ENCODE measurements at regions not wholly inside any gene's neighbourhood (a gene's known extent, or its start where the extent isn't known, plus 50 kb on each side); places are given as distances from the start of the nearest gene placed in this dataset.

DNA sequence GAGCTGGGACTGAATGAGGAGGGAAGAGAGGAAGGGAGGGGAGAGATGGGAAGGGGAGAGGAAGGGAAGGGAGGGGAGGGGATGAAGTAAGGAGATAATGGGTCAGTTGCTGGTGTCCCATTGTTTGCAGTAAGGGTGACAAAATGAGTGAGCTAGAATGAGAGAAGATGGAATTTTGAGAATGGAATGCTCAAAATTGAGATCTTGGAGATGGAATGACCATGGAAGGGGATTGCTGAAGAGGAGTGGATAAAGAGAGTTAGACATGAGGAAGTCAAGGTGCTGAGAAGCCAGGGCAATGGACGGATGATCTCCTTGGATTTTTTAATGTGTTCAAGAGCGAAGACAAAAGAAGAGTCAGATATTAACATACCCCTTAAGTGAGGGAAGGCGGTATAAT, 80.5 kb upstream of the SSTR4 start:
- Histone ChIP-seq H3F3A (ENCODE audit: insufficient read depth, low read length, poor library complexity, severe bottlenecking) (no peaks in the 10 kb centered on the region), H3K4me3 (ENCODE audit: low read length) (no peak overlapping the region), H3K9me3 (ENCODE audit: low read length) (no peaks in the 10 kb centered on the region), H3K27ac (ENCODE audit: low read length) (no peak overlapping the region), H4K20me1 (ENCODE audit: insufficient read depth) (no peaks in the 10 kb centered on the region), H3K79me2 (replicated peaks; ENCODE audit: insufficient read depth, low read length) (no peaks in the 10 kb centered on the region), H3K9me2 (ENCODE audit: insufficient read depth, low read length) (no peaks in the 10 kb centered on the region), H3K36me3 (ENCODE audit: insufficient read depth, low read length) (no peaks in the 10 kb centered on the region), H3K9ac (ENCODE audit: low read length) (no peak overlapping the region), H3K27me3 (ENCODE audit: insufficient read depth, low read depth, low read length) (no peaks in the 10 kb centered on the region), H2AFZ (ENCODE audit: low read depth, low read length) (no peak overlapping the region), H3K4me2 (ENCODE audit: low read length) (no peak overlapping the region)
- TF ChIP-seq MXI1 (conservative IDR thresholded peaks at IDR 0.05; ENCODE audit: poor library complexity, severe bottlenecking), result no peak

DNA sequence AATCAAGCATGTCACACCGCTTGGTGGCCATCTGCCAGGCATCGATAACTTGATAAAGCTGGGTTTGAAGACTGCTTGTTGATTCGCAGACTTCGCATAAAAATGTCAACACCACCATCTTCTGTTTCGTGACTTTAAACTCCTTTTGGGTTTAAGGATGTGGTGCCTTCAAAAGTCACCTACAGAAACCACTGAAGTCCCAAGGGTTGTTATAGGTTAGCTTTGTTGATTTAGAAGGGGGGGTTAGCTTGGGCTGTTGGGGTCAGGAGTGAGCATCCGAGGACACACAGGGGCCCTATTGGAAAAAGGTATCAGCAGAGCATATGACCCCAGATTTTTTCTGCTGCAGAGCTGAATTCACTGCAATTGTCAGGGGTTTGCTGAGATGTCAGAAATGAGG, 76.7 kb upstream of the SSTR4 start:
- Histone ChIP-seq H3K79me2 (replicated peaks; ENCODE audit: insufficient read depth, low read length) (no peaks in the 10 kb centered on the region), H2AFZ (ENCODE audit: low read depth, low read length) (no peak overlapping the region), H3K4me3 (ENCODE audit: low read length) (no peak overlapping the region), H3K27ac (ENCODE audit: low read length) (no peak overlapping the region), H3F3A (ENCODE audit: insufficient read depth, low read length, poor library complexity, severe bottlenecking) (no peaks in the 10 kb centered on the region), H4K20me1 (ENCODE audit: insufficient read depth) (no peaks in the 10 kb centered on the region), H3K9ac (ENCODE audit: low read length) (no peak overlapping the region), H3K36me3 (ENCODE audit: insufficient read depth, low read length) (no peaks in the 10 kb centered on the region), H3K9me2 (ENCODE audit: insufficient read depth, low read length) (no peaks in the 10 kb centered on the region), H3K9me3 (ENCODE audit: low read length) (no peaks in the 10 kb centered on the region), H3K27me3 (ENCODE audit: insufficient read depth, low read depth, low read length) (no peaks in the 10 kb centered on the region), H3K4me2 (ENCODE audit: low read length) (no peak overlapping the region)
- TF ChIP-seq POLR2AphosphoS5 (IDR thresholded peaks at IDR 0.05), result no peak
- TF ChIP-seq, protein P1, sequence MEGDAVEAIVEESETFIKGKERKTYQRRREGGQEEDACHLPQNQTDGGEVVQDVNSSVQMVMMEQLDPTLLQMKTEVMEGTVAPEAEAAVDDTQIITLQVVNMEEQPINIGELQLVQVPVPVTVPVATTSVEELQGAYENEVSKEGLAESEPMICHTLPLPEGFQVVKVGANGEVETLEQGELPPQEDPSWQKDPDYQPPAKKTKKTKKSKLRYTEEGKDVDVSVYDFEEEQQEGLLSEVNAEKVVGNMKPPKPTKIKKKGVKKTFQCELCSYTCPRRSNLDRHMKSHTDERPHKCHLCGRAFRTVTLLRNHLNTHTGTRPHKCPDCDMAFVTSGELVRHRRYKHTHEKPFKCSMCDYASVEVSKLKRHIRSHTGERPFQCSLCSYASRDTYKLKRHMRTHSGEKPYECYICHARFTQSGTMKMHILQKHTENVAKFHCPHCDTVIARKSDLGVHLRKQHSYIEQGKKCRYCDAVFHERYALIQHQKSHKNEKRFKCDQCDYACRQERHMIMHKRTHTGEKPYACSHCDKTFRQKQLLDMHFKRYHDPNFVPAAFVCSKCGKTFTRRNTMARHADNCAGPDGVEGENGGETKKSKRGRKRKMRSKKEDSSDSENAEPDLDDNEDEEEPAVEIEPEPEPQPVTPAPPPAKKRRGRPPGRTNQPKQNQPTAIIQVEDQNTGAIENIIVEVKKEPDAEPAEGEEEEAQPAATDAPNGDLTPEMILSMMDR (IDR thresholded peaks at IDR 0.05; ENCODE audit: poor library complexity, severe bottlenecking), result no peak
- no peak for TF ChIP-seq EP300 (conservative IDR thresholded peaks at IDR 0.05; ENCODE audit: poor library complexity, severe bottlenecking)
- no peak for TF ChIP-seq RAD21 (conservative IDR thresholded peaks at IDR 0.05)
- no peak for TF ChIP-seq MXI1 (conservative IDR thresholded peaks at IDR 0.05; ENCODE audit: poor library complexity, severe bottlenecking)
- TF ChIP-seq SMC3 (conservative IDR thresholded peaks at IDR 0.05; ENCODE audit: poor library complexity), result no peak
- TF ChIP-seq, protein P2, sequence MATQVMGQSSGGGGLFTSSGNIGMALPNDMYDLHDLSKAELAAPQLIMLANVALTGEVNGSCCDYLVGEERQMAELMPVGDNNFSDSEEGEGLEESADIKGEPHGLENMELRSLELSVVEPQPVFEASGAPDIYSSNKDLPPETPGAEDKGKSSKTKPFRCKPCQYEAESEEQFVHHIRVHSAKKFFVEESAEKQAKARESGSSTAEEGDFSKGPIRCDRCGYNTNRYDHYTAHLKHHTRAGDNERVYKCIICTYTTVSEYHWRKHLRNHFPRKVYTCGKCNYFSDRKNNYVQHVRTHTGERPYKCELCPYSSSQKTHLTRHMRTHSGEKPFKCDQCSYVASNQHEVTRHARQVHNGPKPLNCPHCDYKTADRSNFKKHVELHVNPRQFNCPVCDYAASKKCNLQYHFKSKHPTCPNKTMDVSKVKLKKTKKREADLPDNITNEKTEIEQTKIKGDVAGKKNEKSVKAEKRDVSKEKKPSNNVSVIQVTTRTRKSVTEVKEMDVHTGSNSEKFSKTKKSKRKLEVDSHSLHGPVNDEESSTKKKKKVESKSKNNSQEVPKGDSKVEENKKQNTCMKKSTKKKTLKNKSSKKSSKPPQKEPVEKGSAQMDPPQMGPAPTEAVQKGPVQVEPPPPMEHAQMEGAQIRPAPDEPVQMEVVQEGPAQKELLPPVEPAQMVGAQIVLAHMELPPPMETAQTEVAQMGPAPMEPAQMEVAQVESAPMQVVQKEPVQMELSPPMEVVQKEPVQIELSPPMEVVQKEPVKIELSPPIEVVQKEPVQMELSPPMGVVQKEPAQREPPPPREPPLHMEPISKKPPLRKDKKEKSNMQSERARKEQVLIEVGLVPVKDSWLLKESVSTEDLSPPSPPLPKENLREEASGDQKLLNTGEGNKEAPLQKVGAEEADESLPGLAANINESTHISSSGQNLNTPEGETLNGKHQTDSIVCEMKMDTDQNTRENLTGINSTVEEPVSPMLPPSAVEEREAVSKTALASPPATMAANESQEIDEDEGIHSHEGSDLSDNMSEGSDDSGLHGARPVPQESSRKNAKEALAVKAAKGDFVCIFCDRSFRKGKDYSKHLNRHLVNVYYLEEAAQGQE (IDR thresholded peaks at IDR 0.05; ENCODE audit: borderline replicate concordance), result no peak
- no peak for TF ChIP-seq EZH2 (IDR thresholded peaks at IDR 0.05; ENCODE audit: borderline replicate concordance, insufficient read depth, low read length, poor library complexity, severe bottlenecking)
- TF ChIP-seq TAF1 (IDR thresholded peaks at IDR 0.05; ENCODE audit: low read depth), result no peak

Measured in neural cell (in vitro differentiated cells).